HG02840 (cell line): ENCODE measurements at regions not wholly inside any gene's neighbourhood (a gene's known extent, or its start where the extent isn't known, plus 50 kb on each side); places are given as distances from the start of the nearest gene placed in this dataset.
"Not testable (repeated sequence)": the region's sequence is repeated elsewhere in the genome, so short reads cannot be mapped to it uniquely, and the experiment has no call there.

ENCODE experiments used
- ATAC-seq: cut with Tn5 transposase; IDR thresholded peaks from one replicate; pipeline ENCODE4 v1.9.1; 2021; ENCODE audit warnings: mild to moderate bottlenecking, moderate library complexity, moderate number of reproducible peaks; ENCODE audit not compliant: unreplicated experiment, low FRiP score

DNA sequence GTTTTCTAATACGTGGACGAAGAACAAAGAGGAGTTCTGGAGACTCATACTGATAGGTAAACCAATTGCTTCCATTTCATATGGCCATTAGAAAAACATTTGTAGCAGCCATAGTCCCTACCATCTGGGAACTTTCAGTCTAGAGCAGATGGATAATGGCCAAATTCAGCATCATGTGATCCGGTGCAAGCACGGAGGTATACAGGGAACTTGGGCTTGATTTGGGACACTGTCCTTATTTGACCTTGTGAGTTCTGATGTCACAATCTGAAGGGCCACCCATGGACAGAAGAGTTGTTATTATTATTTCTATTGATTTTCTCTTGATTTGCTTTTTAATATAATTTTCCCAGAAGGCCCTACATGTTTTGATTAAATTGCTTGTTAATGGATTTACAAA lies 154.6 kb upstream of the ZNF267 start:
- ATAC-seq: no peak

DNA sequence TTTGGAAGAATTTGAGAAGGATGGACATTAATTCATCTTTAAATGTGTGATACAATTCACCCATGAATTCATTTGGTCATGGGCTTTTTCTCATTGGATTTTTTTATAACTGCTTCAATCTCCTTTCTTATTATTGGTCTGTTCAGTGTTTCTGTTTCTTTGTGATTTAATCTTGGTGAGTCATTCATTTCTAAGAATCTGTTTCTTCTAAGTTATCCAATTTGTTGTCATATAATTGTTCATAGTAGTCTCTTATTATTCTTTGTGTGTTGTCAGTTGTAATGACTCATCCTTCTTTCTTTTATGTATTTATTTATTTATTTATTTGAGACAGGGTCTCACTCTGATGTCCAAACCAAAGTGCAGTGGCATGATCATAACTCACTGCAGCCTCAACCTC lies 146.1 kb upstream of the ZNF267 start:
- no peak for ATAC-seq

DNA sequence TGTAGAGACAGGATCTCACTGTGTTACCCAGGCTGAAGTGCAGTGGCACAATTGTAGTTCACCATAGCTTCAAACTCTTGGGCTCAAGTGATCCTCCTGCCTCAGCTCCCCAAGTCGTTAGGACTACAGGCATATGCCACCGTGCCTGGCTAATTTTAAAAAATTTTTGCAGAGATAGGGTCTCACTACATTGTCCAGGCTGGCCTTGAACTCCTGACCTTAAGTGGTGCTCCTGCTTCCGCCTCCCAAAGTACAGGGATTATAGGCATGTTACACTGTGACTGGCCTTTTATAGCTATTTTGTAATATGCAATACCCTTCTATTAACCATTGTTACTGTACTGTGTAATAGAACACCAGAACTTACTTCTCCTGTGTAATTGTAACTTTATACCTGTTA lies 139.3 kb upstream of the ZNF267 start:
- no peak for ATAC-seq

DNA sequence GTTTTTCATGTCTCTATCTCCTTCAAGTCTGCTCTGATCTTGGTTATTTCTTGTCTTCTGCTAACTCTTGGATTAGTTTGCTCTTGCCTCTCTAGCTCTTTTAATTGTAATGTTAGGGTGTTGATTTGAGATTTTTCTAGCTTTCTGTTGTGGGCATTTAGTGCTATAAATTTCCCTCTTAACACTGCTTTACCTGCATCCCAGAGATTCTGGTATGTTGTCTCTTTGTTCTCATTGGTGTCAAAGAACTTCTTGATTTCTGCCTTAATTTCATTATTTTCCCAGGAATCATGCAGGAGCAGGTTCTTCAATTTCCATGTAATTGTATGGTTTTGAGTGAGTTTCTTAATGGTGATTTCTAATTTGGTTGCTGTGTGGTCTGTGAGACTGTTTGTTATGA lies 128.5 kb upstream of the ZNF267 start:
- ATAC-seq: not testable (repeated sequence)

DNA sequence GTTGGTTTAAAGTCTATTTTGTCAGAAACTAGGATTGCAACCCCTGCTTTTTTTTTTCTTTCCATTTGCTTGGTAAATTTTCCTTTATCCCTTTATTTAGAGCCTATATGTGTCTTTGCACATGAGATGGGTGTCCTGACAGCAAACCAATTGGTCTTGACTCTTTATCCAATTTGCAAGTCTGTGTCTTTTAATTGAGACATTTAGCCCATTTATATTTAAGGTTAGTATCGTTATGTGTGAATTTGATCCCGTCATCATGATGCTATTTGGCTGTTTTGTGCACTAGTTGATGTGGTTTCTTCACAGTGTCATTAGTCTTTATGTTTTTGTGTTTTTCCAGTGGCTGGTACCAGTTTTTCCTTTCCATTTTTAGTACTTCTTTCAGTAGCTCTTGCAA lies 127.7 kb upstream of the ZNF267 start:
- ATAC-seq: no peak

DNA sequence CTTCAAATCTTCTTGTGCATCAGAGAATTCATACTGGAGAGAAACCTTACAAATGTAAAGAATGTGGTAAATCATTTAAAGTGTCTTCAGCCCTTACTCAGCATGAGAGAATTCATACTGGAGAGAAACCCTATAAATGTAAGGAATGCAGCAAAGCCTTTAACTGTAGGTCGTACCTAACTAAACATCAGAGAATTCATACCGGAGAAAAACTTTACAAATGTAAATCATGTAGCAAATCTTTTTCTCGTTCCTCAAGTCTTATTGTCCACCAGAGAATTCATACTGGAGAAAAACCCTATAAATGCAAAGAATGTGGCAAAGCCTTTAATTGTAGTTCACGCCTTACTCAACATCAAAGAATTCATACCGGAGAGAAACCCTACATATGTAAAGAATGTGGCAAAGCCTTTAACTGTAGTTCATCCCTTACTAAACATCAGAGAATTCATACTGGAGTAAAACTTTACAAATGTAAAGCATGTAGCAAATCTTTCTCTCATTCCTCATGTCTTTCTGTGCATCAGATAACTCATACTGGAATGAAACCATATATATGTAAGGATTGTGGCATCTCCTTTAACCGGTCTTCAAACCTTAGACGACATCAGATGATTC lies 118.5 kb upstream of the ZNF267 start:
- no peak for ATAC-seq

DNA sequence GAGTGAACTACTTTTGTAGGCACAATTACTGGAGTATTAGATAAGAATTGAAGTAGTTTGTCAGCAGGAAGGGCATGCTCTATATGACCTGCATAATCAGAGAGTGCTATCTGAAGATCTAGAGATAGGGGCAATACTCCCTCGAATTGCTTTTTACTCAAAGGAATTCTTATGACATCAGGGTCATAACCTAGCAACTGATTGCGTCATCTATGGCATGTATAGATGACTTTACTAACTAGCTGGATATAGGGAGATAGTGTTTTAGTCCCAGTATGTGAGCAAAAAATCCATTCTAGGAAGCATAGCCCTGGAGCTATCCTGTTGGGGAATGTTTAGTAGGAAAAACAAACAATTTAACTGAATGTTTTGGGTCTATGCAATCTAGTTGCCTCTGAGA lies 109.5 kb upstream of the ZNF267 start:
- ATAC-seq: no peak

DNA sequence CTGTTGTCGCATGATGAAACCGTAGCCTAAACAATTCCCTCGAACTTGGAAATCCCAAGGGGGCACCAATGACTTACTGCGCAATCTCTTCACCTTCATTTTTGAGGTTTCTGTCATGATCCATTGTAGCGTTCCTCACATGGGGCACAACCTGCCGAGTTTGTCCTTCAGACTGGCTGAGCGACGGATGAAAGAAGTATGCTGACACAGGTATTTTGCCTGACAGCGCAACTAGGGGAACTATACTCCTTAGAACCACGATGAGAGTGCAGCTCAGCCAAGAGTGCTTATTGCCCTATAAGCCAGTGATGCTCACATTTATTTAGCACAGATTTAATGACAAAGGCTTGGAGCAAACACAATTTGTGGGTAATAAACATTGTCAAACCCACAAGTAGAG lies 106.3 kb upstream of the ZNF267 start:
- ATAC-seq: no peak

DNA sequence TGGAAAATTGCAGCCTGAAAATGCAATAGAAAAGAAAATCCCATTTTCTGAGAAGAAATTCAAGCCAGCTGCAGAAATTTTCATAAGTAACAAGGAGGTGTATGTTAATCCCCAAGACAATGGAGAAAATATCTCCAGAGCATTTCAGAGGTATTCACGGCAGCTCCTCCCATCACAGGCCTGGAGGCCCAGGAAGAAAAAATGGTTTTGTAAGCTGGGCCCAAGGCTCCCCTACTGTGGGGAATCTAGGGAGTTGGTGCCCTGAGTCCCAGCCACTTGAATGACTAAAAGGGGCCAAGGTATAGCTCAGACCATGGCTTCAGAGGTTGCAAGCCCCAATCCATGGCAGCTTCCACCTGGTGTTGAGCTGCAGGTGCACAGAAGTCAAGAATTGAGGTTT lies 93.3 kb upstream of the ZNF267 start:
- no peak for ATAC-seq

DNA sequence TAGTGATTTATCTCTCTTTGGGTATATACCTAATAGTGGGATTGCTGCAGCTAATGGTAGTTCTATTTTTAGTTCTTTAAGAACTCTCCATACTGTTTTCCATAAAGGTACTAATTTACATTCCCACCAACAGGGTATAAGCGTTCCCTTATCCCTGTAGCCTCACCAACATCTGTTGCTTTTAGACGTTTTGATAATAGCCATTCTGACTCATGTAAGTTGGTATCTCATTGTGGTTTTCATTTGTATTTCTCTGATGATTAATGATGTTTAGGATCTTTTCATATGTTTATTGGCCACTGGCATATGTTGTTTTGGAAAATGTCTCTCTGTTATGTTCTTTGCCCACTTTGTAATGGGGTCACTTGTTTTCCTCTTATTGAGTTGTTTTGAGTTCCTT lies 88.5 kb upstream of the ZNF267 start:
- no peak for ATAC-seq

DNA sequence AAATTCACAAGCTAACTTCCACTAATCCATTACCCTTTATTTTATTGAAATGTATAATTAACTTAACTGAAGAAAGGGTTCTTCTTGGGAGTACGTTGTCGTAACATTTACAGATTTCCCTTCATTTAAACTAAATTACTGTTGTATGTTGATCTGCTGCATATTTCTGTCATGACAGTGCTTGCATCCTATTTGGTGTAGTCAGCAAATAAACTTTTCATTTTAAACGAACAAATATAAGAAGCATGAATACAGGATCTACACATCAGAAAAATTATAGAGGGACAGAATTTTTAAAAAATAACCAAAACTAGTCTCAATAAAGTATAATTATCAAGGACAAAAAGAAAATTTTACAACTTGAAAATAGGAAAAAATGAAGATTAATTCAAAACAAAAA lies 66.5 kb upstream of the ZNF267 start:
- ATAC-seq: no peak

DNA sequence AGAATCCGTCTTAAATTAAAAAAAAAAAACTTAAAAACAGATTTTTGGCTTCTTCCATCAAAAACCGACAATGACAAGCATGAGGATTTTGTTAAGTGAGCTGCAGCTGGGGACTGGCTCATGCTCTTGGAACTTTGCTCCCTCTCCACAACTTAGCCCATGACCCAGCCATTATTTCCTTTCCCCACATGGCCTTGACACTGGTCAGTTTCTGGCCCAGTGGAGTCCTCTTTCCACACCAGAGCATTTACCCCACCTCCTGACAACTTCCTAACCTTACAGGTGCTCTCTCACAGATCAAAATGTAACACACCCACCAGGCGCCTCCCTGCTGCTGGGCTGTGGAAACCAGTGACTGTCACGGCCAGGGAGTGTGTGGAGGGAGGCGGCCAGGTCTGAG lies 62.7 kb upstream of the ZNF267 start:
- no peak for ATAC-seq

DNA sequence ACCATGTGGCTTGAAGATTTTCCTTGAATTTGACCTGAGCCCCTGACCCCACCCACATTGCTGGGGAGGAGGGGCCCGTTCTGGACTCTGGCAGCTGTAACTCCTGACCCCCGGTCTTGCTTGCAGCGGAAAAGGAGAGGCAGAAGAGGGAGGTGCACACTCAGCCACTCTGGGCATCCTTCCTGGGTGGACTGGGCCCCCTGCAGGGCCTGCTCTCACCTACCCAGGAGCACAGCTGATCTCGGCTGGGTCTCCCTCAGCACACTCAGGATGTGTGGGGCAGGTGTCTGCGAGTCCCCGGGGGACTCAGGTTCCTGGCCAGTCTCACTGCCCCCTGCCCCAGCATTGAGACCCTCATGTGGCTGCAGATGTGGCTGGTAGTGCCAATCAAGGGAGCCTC lies 57.5 kb upstream of the ZNF267 start:
- ATAC-seq: not testable (repeated sequence)

DNA sequence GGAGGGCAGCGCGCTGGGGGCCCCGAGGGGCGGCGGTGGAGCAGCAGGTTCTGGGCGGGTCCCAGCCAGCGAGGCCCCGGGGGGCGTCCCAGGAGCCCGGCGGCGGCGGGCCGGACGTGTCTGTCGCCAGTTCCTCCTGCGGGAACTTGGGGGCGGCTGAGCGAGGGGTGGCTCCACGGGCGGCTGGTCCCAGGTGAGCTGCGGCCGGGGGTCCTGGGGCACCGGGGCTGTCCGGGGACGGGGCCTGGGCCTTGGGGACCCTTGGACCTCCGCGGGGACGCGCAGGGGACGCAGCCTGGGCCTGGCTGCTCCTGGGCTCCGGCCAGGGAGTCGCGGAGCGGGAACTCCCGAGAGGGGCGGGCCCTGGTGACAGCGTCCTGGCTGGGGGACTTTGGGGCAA lies 54.2 kb upstream of the ZNF267 start:
- no peak for ATAC-seq

DNA sequence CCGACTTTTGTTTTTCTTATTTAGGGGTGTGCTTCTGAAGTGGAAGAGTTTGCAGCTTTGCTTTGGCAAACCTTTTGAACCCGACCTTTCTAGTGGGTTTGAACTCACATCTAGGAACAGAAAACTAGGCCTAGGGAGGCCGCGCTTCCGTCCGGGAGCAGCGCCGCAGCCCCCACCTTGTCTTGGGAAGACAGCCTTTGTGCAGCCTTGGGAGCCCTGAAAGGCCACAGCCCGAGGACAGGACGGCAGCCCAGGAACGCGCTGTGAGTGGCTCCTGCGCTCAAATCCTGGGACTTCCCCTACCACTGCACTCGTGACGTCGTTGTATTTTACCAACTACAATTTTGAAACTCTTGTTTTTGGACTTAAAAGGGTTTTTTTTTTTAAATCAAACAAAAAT lies 53.7 kb upstream of the ZNF267 start:
- ATAC-seq: no peak
